H1 (cell line): ENCODE measurements at regions not wholly inside any gene's neighbourhood (a gene's known extent, or its start where the extent isn't known, plus 50 kb on each side); places are given as distances from the start of the nearest gene placed in this dataset.
A peak's percentile ranks its signal among the peaks of the same experiment; 100 is the strongest.

Experiments used
- CTCF ChIA-PET: fragments of 300-600 bp; sonication (Branson Sonifier 250); formaldehyde crosslinking; loops from one replicate; lab custom pipeline; 2021; ENCODE audit not compliant: partially characterized antibody; lab: Charles Lee
- POLR2A ChIA-PET: fragments of 300-600 bp; sonication (Branson Sonifier 250); formaldehyde crosslinking; loops from one replicate; lab custom pipeline; 2021; ENCODE audit warnings: inconsistent platforms; ENCODE audit not compliant: partially characterized antibody; lab: Charles Lee
- DNase-seq, 2 experiments: peaks; one replicate each; pipeline versions ENCODE4 v3.0.0 to v3.0.0-alpha.2; 2010 to 2022; ENCODE audit warnings: low spot score in 2 of 2, low read depth in 1 of 2, mixed read lengths in 1 of 2
- FAIRE-seq: peaks from 2 replicates; lab custom pipeline; 2011; peaks lifted over from hg19 to GRCh38; lab: Jason Lieb, UNC
- H2AFZ ChIP-seq: 2 replicates; pipeline ENCODE4 v1.8.1; 2012; ENCODE audit warnings: low read length, inconsistent platforms
- H2AK5ac ChIP-seq: 2 replicates; pipeline ENCODE4 v1.6.1; 2013; ENCODE audit warnings: low read depth, low read length
- H2BK120ac ChIP-seq: replicated peaks from 2 replicates; pipeline ENCODE3; 2013; ENCODE audit warnings: low read depth, low read length, inconsistent platforms
- H2BK12ac ChIP-seq: 2 replicates; pipeline ENCODE4 v1.6.1; 2013; ENCODE audit warnings: low read depth, low read length
- H2BK15ac ChIP-seq: 2 replicates; pipeline ENCODE4 v1.6.1; 2013; ENCODE audit warnings: low read length
- H2BK20ac ChIP-seq: 2 replicates; pipeline ENCODE4 v1.6.1; 2013; ENCODE audit warnings: low read length
- H2BK5ac ChIP-seq: 2 replicates; pipeline ENCODE4 v1.6.1; 2013; ENCODE audit warnings: low read depth, low read length
- H3K14ac ChIP-seq: 2 replicates; pipeline ENCODE4 v1.6.1; 2013; ENCODE audit warnings: inconsistent platforms; ENCODE audit not compliant: insufficient read length
- H3K18ac ChIP-seq: 2 replicates; pipeline ENCODE4 v1.6.1; 2013; ENCODE audit warnings: low read length; ENCODE audit errors: extremely low read depth
- H3K23ac ChIP-seq: 2 replicates; pipeline ENCODE4 v1.6.1; 2013; ENCODE audit warnings: inconsistent platforms; ENCODE audit not compliant: insufficient read length
- H3K23me2 ChIP-seq: 2 replicates; pipeline ENCODE4 v1.6.1; 2013; ENCODE audit warnings: low read depth, low read length
- H3K27ac ChIP-seq: 2 replicates; pipeline ENCODE4 v1.6.1; 2011; ENCODE audit warnings: low read depth, low read length, inconsistent platforms
- H3K27me3 ChIP-seq, 4 experiments: replicated peaks in 1 of 4; 1 replicate in 1 of 4; 2 replicates in 3 of 4; pipeline versions ENCODE4 v1.6.1 to v1.8.1; 2011 to 2013; ENCODE audit warnings: low read length in 3 of 4, mild to moderate bottlenecking in 3 of 4, inconsistent platforms in 2 of 4, mixed read lengths in 2 of 4, moderate library complexity in 1 of 4; ENCODE audit not compliant: control insufficient read depth in 3 of 4, insufficient read depth in 3 of 4; ENCODE audit errors: extremely low read depth in 1 of 4
- H3K36me3 ChIP-seq, 4 experiments: 2 replicates each; pipeline versions ENCODE4 v1.6.1 to v1.8.1; 2011 to 2013; ENCODE audit warnings: mild to moderate bottlenecking in 4 of 4, low read length in 3 of 4, moderate library complexity in 2 of 4, control low read depth in 1 of 4, inconsistent platforms in 1 of 4; ENCODE audit not compliant: insufficient read depth in 4 of 4, control insufficient read depth in 2 of 4
- H3K4ac ChIP-seq: replicated peaks from 2 replicates; pipeline ENCODE3; 2013; ENCODE audit warnings: low read length, low read depth, mixed read lengths, inconsistent platforms; ENCODE audit not compliant: insufficient read length
- H3K4me1 ChIP-seq, 4 experiments: replicated peaks in 1 of 4; 1 replicate in 1 of 4; 2 replicates in 3 of 4; pipeline versions ENCODE4 v1.6.1 to v1.8.1; 2011 to 2013; ENCODE audit warnings: low read length in 3 of 4, inconsistent platforms in 2 of 4, mixed read lengths in 1 of 4; ENCODE audit not compliant: insufficient read depth in 4 of 4, control insufficient read depth in 3 of 4
- H3K4me2 ChIP-seq, 2 experiments: 2 replicates each; pipeline versions ENCODE4 v1.6.1 to v1.8.1; 2011 to 2013; ENCODE audit warnings: low read depth in 2 of 2, low read length in 2 of 2, control low read depth in 1 of 2, inconsistent platforms in 1 of 2, mild to moderate bottlenecking in 1 of 2; ENCODE audit not compliant: insufficient read depth in 1 of 2
- H3K4me3 ChIP-seq, 4 experiments: fragments of 200-600, 300-600 bp in 1 of 4; sonication (generic), shearing (Covaris generic), sonication (Bioruptor Twin) in 1 of 4; 2 replicates each; pipeline versions ENCODE4 v1.5.1 to v1.8.1; 2011 to 2016; ENCODE audit warnings: low read length in 4 of 4, low read depth in 3 of 4, control low read depth in 2 of 4, inconsistent platforms in 2 of 4, mild to moderate bottlenecking in 2 of 4, mixed read lengths in 1 of 4, moderate library complexity in 1 of 4; ENCODE audit not compliant: insufficient read depth in 2 of 4; ENCODE audit errors: extremely low read depth in 1 of 4
- H3K56ac ChIP-seq: replicated peaks from 2 replicates; pipeline ENCODE3; 2013; ENCODE audit warnings: low read depth, mild to moderate bottlenecking, mixed read lengths, low read length, inconsistent platforms; ENCODE audit not compliant: insufficient read length
- H3K79me1 ChIP-seq: 2 replicates; pipeline ENCODE4 v1.6.1; 2013; ENCODE audit warnings: low read depth, low read length, control low read depth
- H3K79me2 ChIP-seq, 2 experiments: 2 replicates each; pipeline versions ENCODE4 v1.6.1 to v1.8.1; 2012 to 2013; ENCODE audit warnings: low read length in 2 of 2, mild to moderate bottlenecking in 2 of 2, inconsistent platforms in 1 of 2; ENCODE audit not compliant: insufficient read depth in 2 of 2, control insufficient read depth in 1 of 2
- H3K9ac ChIP-seq, 4 experiments: replicated peaks in 1 of 4; 1 replicate in 1 of 4; 2 replicates in 3 of 4; pipeline versions ENCODE4 v1.6.1 to v1.8.1; 2011 to 2013; ENCODE audit warnings: low read depth in 3 of 4, low read length in 3 of 4, control low read depth in 2 of 4, mild to moderate bottlenecking in 2 of 4, moderate library complexity in 2 of 4, inconsistent platforms in 1 of 4; ENCODE audit errors: extremely low read depth in 1 of 4
- H3K9me3 ChIP-seq, 2 experiments: 2 replicates each; pipeline versions ENCODE4 v1.6.1 to v1.8.1; 2012 to 2013; ENCODE audit warnings: mild to moderate bottlenecking in 2 of 2, moderate library complexity in 2 of 2, control low read depth in 1 of 2, inconsistent platforms in 1 of 2, low read depth in 1 of 2, low read length in 1 of 2, mixed read lengths in 1 of 2; ENCODE audit not compliant: insufficient read depth in 2 of 2
- H4K20me1 ChIP-seq, 2 experiments: replicated peaks in 1 of 2; 2 replicates each; pipeline versions ENCODE3 to v1.8.1; 2011 to 2013; ENCODE audit warnings: inconsistent platforms in 2 of 2, low read length in 2 of 2, mild to moderate bottlenecking in 1 of 2; ENCODE audit not compliant: insufficient read depth in 2 of 2, control insufficient read depth in 1 of 2
- H4K5ac ChIP-seq: 2 replicates; pipeline ENCODE4 v1.6.1; 2013; ENCODE audit warnings: low read length, low read depth, mixed read lengths, inconsistent platforms; ENCODE audit not compliant: insufficient read length
- H4K8ac ChIP-seq: 2 replicates; pipeline ENCODE4 v1.8.0; 2013; ENCODE audit warnings: mild to moderate bottlenecking, moderate library complexity, low read length, inconsistent platforms; ENCODE audit not compliant: insufficient read depth; ENCODE audit errors: extremely low read depth
- H4K91ac ChIP-seq: replicated peaks from 2 replicates; pipeline ENCODE3; 2013; ENCODE audit warnings: low read length, mixed read lengths, inconsistent platforms; ENCODE audit not compliant: insufficient read length
- BRCA1 ChIP-seq: IDR thresholded peaks from 2 replicates; pipeline ENCODE4 v1.6.1; 2012; ENCODE audit warnings: low read depth, low read length, improper control_type of control experiment
- WGBS, 2 experiments: shearing (Covaris generic) in 1 of 2; methylation state at CpG; one replicate each; pipeline versions ENCODE4 v1.1.6 to v1.1.7; 2013 to 2015; ENCODE audit warnings: low lambda C conversion rate in 2 of 2, mixed read lengths in 2 of 2, inconsistent platforms in 1 of 2, low coverage in 1 of 2, missing lambda C conversion rate in 1 of 2; ENCODE audit not compliant: insufficient replicate concordance in 2 of 2, insufficient coverage in 1 of 2, insufficient read length in 1 of 2; ENCODE audit errors: extremely low coverage in 1 of 2, missing lambda C conversion rate in 1 of 2; 5-methylcytosine and 5-hydroxymethylcytosine counted together

GRCh38 chr1:30312226-30312625, 411.2 kb downstream of the MATN1 start:
- Histone ChIP-seq H4K5ac (no peak overlapping the region), H3K4me2 (no peak overlapping the region), H4K91ac (no peak overlapping the region), H3K14ac (no peak overlapping the region), H3K4me1 (peaks cover 0 to 3% (median 0%) of the 10 kb centered on the region in 4 experiments; a peak in 1 of 7 replicates), H4K8ac (no peak overlapping the region), H2AFZ (no peak overlapping the region), H4K20me1 (no peaks in the 10 kb centered on the region), H3K18ac (no peak overlapping the region), H3K9ac (no peak overlapping the region), H2AK5ac (no peak overlapping the region), H3K27me3 (no peaks in the 10 kb centered on the region), H2BK120ac (no peak overlapping the region), H3K23ac (no peak overlapping the region), H2BK20ac (no peak overlapping the region), H2BK5ac (no peak overlapping the region), H3K9me3 (no peaks in the 10 kb centered on the region), H3K36me3 (no peaks in the 10 kb centered on the region), H2BK12ac (no peak overlapping the region), H3K4me3 (no peak overlapping the region), H3K23me2 (no peaks in the 10 kb centered on the region), H3K56ac (no peak overlapping the region), H3K79me1 (no peaks in the 10 kb centered on the region), H3K27ac (no peak overlapping the region), H3K79me2 (no peaks in the 10 kb centered on the region), H2BK15ac (no peak overlapping the region), H3K4ac (no peak overlapping the region)
- no peak for TF ChIP-seq BRCA1
- FAIRE-seq (no peak), DNase-seq (peak in 1 of 2 experiments; percentile 22)
- ChIA-PET CTCF (interaction anchor here (1.0 to 3.5 kb wide), 2 partner anchors 10 to 17 kb away, joined by 3 to 20 read pairs; no protein-coding TSS in a partner anchor), POLR2A (no interaction called here)
- 92% methylated on average over 7 of the region's 7 CpGs; no CpG with 5 or more reads in 1 of the 2 experiments for WGBS, 2 experiments
